HCT116 (cell line): ENCODE measurements at regions not wholly inside any gene's neighbourhood (a gene's known extent, or its start where the extent isn't known, plus 50 kb on each side); places are given as distances from the start of the nearest gene placed in this dataset.

Source experiments
- CTCF ChIP-seq, 3 experiments: fragments of 200-600 bp in 1 of 3; sonication (generic) in 1 of 3; IDR thresholded peaks in 2 of 3; conservative IDR thresholded peaks in 1 of 3; 2 replicates each; pipeline ENCODE4 v1.5.1; 2012 to 2017; ENCODE audit warnings: low read depth in 2 of 3, low read length in 2 of 3, antibody characterized with exemption in 1 of 3, borderline replicate concordance in 1 of 3, control low read depth in 1 of 3, mild to moderate bottlenecking in 1 of 3, mixed read lengths in 1 of 3, mixed run types in 1 of 3, moderate library complexity in 1 of 3; ENCODE audit not compliant: insufficient read depth in 1 of 3
- POLR2AphosphoS5 ChIP-seq: IDR thresholded peaks from 2 replicates; pipeline ENCODE4 v1.6.1; 2011; ENCODE audit warnings: mild to moderate bottlenecking, low read depth, low read length, moderate library complexity
- REST ChIP-seq: IDR thresholded peaks from 2 replicates; pipeline ENCODE4 v1.6.1; 2012; ENCODE audit warnings: low read depth
- ZFX ChIP-seq: fragments of 450-650 bp; IDR thresholded peaks from 2 replicates; pipeline ENCODE4 v1.6.1; 2017

GRCh38 chr2:156001851-156002250 lies 330.7 kb downstream of the NR4A2 start:
- TF ChIP-seq CTCF (IDR thresholded peaks at IDR 0.05 in 2 of 3, conservative IDR thresholded peaks at IDR 0.05 in 1 of 3; ENCODE audit: borderline replicate concordance in 1 of 3, insufficient read depth in 1 of 3, low read depth in 2 of 3, low read length in 2 of 3) (no peak), REST (no peak), ZFX (no peak), POLR2AphosphoS5 (no peak)
